ENCODE measurements at regions not wholly inside any gene's neighbourhood (a gene's known extent, or its start where the extent isn't known, plus 50 kb on each side); places are given as distances from the start of the nearest gene placed in this dataset.

- TF ChIP-seq FOXK2 (IDR thresholded peaks at IDR 0.05) = no peak
- no peak for TF ChIP-seq TARDBP (IDR thresholded peaks at IDR 0.05)
- TF ChIP-seq L3MBTL2 (conservative IDR thresholded peaks at IDR 0.05) = no peak
- TF ChIP-seq BHLHE40 (IDR thresholded peaks at IDR 0.05; ENCODE audit: borderline replicate concordance) = no peak
- no peak for TF ChIP-seq FOXA1 (IDR thresholded peaks at IDR 0.05)
- no peak for TF ChIP-seq HDGF (IDR thresholded peaks at IDR 0.05; ENCODE audit: borderline replicate concordance)
- TF ChIP-seq FOXM1 (IDR thresholded peaks at IDR 0.05; ENCODE audit: borderline replicate concordance) = no peak
- no peak for TF ChIP-seq PKNOX1 (IDR thresholded peaks at IDR 0.05)
- no peak for TF ChIP-seq SUZ12 (IDR thresholded peaks at IDR 0.05)
- no peak for TF ChIP-seq NFRKB (IDR thresholded peaks at IDR 0.05)
- TF ChIP-seq CTBP1 (IDR thresholded peaks at IDR 0.05; ENCODE audit: borderline replicate concordance) = no peak
- TF ChIP-seq ARNT (IDR thresholded peaks at IDR 0.05) = no peak
- TF ChIP-seq ELF4 (IDR thresholded peaks at IDR 0.05) = no peak
- no peak for TF ChIP-seq LEF1 (IDR thresholded peaks at IDR 0.05; ENCODE audit: borderline replicate concordance)
- no peak for TF ChIP-seq SP1 (IDR thresholded peaks at IDR 0.05)
- CTCF ChIA-PET = interaction anchor here (1.7 kb wide), 1 partner anchor 157 kb away, joined by 4 read pairs; no protein-coding TSS in a partner anchor
- DNase-seq (ENCODE audit: extremely low spot score) = no peak
- POLR2A ChIA-PET = no interaction called here
Observed at GRCh38 chr10:106402458-106402857, 762.0 kb downstream of the SORCS1 start.

DNA sequence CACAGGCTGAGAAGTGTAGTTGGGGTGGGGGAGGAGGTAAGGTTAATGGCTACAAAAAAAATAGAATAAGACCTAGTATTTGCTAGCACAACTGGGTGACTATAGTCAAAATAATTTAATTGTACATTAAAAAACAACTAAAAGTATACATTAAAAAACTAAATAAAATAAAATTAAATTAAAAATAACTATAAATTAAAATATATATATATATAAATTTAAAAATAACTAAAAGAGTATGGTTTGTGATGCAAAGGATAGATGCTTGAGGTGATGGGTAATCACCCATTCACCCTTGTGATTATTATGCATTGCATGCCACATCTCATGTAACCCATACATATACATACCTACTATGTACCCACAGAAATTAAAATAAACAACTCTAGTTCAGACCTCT, 762.5 kb downstream of the SORCS1 start:
- CTCF ChIA-PET = interaction anchor here (1.7 kb wide), 1 partner anchor 157 kb away, joined by 4 read pairs; no protein-coding TSS in a partner anchor
- POLR2A ChIA-PET = no interaction called here
- TF ChIP-seq FOXM1 (IDR thresholded peaks at IDR 0.05; ENCODE audit: borderline replicate concordance) (no peak), LEF1 (IDR thresholded peaks at IDR 0.05; ENCODE audit: borderline replicate concordance) (no peak), ARNT (IDR thresholded peaks at IDR 0.05) (no peak), L3MBTL2 (conservative IDR thresholded peaks at IDR 0.05) (no peak), ZNF384 (IDR thresholded peaks at IDR 0.05) (no peak), HDGF (IDR thresholded peaks at IDR 0.05; ENCODE audit: borderline replicate concordance) (no peak), SP1 (IDR thresholded peaks at IDR 0.05) (no peak), NFRKB (IDR thresholded peaks at IDR 0.05) (no peak), BHLHE40 (IDR thresholded peaks at IDR 0.05; ENCODE audit: borderline replicate concordance) (no peak), FOXK2 (IDR thresholded peaks at IDR 0.05) (no peak)
- no peak for DNase-seq (ENCODE audit: extremely low spot score)

- no peak for TF ChIP-seq FOXK2 (IDR thresholded peaks at IDR 0.05)
- TF ChIP-seq FOXA1 (IDR thresholded peaks at IDR 0.05) = no peak
- TF ChIP-seq SP1 (IDR thresholded peaks at IDR 0.05) = no peak
- POLR2A ChIA-PET = no interaction called here
- DNase-seq (ENCODE audit: extremely low spot score) = no peak
- CTCF ChIA-PET = interaction anchor here (1.7 kb wide), 1 partner anchor 158 kb away, joined by 4 read pairs; no protein-coding TSS in a partner anchor
Observed at GRCh38 chr10:106401161-106401560, 763.3 kb downstream of the SORCS1 start.

GRCh38 chr10:106399112-106399511, 765.4 kb downstream of the SORCS1 start:
- no peak for DNase-seq (ENCODE audit: extremely low spot score)
- TF ChIP-seq PKNOX1 (IDR thresholded peaks at IDR 0.05) (no peak), ZNF384 (IDR thresholded peaks at IDR 0.05) (no peak), ARNT (IDR thresholded peaks at IDR 0.05) (no peak), TARDBP (IDR thresholded peaks at IDR 0.05) (no peak), SP1 (IDR thresholded peaks at IDR 0.05) (no peak), CTBP1 (IDR thresholded peaks at IDR 0.05; ENCODE audit: borderline replicate concordance) (no peak), BHLHE40 (IDR thresholded peaks at IDR 0.05; ENCODE audit: borderline replicate concordance) (no peak), FOXK2 (IDR thresholded peaks at IDR 0.05) (no peak)
- ChIA-PET CTCF (no interaction called here), POLR2A (no interaction called here)

GRCh38 chr10:106396192-106396591, 768.3 kb downstream of the SORCS1 start:
- ChIA-PET POLR2A (no interaction called here), CTCF (interaction anchor here (0.6 kb wide), 1 partner anchor 229 kb away, joined by 4 read pairs; no protein-coding TSS in a partner anchor)
- no peak for TF ChIP-seq SP1 (IDR thresholded peaks at IDR 0.05)
- TF ChIP-seq ZNF384 (IDR thresholded peaks at IDR 0.05) = no peak
- no peak for TF ChIP-seq FOXM1 (IDR thresholded peaks at IDR 0.05; ENCODE audit: borderline replicate concordance)
- no peak for TF ChIP-seq FOXA1 (IDR thresholded peaks at IDR 0.05)
- no peak for TF ChIP-seq BHLHE40 (IDR thresholded peaks at IDR 0.05; ENCODE audit: borderline replicate concordance)
- no peak for TF ChIP-seq LEF1 (IDR thresholded peaks at IDR 0.05; ENCODE audit: borderline replicate concordance)
- no peak for TF ChIP-seq ARNT (IDR thresholded peaks at IDR 0.05)
- TF ChIP-seq CTBP1 (IDR thresholded peaks at IDR 0.05; ENCODE audit: borderline replicate concordance) = no peak
- TF ChIP-seq ELF4 (IDR thresholded peaks at IDR 0.05) = no peak
- TF ChIP-seq FOXK2 (IDR thresholded peaks at IDR 0.05) = no peak
- no peak for TF ChIP-seq L3MBTL2 (conservative IDR thresholded peaks at IDR 0.05)
- no peak for TF ChIP-seq NFRKB (IDR thresholded peaks at IDR 0.05)
- no peak for TF ChIP-seq TARDBP (IDR thresholded peaks at IDR 0.05)
- TF ChIP-seq PKNOX1 (IDR thresholded peaks at IDR 0.05) = no peak
- TF ChIP-seq HDGF (IDR thresholded peaks at IDR 0.05; ENCODE audit: borderline replicate concordance) = no peak
- TF ChIP-seq SUZ12 (IDR thresholded peaks at IDR 0.05) = no peak
- no peak for DNase-seq (ENCODE audit: extremely low spot score)

DNA sequence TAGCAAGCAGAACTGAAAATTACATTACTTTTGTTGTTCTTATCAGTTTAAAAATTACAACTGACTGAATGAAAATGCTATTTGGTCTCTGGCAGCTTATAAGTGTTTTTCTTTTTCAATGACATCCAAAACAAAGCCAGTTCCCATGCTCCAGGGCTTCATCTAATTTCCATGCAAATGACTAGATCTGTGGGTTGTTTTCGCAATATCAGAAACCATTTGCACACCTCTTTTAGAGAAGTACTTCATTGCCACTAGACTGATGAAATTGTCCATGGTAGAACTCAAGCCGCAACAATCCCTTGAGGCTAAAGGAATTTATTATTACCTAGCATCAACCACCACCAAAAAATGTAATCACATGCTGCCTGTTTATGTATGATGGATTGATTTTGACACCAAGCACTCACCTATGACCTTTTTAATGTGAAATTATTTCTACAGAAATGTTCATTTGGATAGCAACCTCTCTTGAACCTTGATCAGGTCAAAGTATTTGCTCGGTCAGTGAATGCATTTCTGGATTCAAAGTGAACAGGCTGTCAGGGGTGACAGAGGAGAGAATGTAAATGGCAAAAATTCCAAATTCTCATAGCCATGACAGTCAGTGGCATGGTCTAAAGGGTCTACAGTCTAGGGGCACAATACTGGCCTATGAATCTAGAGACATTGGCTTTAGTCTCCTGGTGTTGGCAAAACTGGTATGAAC, 769.3 kb downstream of the SORCS1 start:
- no peak for TF ChIP-seq ZNF384 (IDR thresholded peaks at IDR 0.05)
- no peak for TF ChIP-seq FOXA1 (IDR thresholded peaks at IDR 0.05)
- TF ChIP-seq BHLHE40 (IDR thresholded peaks at IDR 0.05; ENCODE audit: borderline replicate concordance) = no peak
- TF ChIP-seq ELF4 (IDR thresholded peaks at IDR 0.05) = no peak
- TF ChIP-seq SUZ12 (IDR thresholded peaks at IDR 0.05) = no peak
- no peak for TF ChIP-seq FOXK2 (IDR thresholded peaks at IDR 0.05)
- no peak for TF ChIP-seq LEF1 (IDR thresholded peaks at IDR 0.05; ENCODE audit: borderline replicate concordance)
- no peak for TF ChIP-seq L3MBTL2 (conservative IDR thresholded peaks at IDR 0.05)
- TF ChIP-seq SP1 (IDR thresholded peaks at IDR 0.05) = no peak
- TF ChIP-seq CTBP1 (IDR thresholded peaks at IDR 0.05; ENCODE audit: borderline replicate concordance) = no peak
- TF ChIP-seq ARNT (IDR thresholded peaks at IDR 0.05) = no peak
- no peak for TF ChIP-seq HDGF (IDR thresholded peaks at IDR 0.05; ENCODE audit: borderline replicate concordance)
- no peak for TF ChIP-seq NFRKB (IDR thresholded peaks at IDR 0.05)
- TF ChIP-seq PKNOX1 (IDR thresholded peaks at IDR 0.05) = no peak
- TF ChIP-seq FOXM1 (IDR thresholded peaks at IDR 0.05; ENCODE audit: borderline replicate concordance) = no peak
- no peak for TF ChIP-seq TARDBP (IDR thresholded peaks at IDR 0.05)
- DNase-seq (ENCODE audit: extremely low spot score) = no peak
- POLR2A ChIA-PET = no interaction called here
- CTCF ChIA-PET = no interaction called here

All from HEK293T (cell line).